ENCODE measurements at regions not wholly inside any gene's neighbourhood (a gene's known extent, or its start where the extent isn't known, plus 50 kb on each side); places are given as distances from the start of the nearest gene placed in this dataset.
"Not testable (repeated sequence)": the region's sequence is repeated elsewhere in the genome, so short reads cannot be mapped to it uniquely, and the experiment has no call there.

DNA sequence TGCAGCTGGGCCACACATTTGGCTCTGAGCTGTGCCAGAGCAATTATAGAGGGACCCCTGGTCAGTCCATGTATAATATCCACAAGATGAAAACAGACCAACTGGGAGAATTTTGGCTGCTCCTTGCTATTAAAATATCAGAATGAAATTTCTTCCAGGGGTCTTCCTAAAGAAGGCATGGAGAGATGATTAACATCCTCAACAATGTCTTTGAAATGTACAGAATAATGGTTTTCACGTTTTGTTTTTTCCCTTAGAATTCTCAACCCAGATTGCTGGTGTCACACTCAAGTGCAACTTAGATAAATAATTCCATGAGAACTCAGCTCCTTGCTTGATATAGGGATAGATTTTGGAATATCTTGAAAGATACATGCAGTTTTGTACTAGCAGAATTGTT, 148.3 kb upstream of the SLC24A2 start:
- DNase-seq (ENCODE audit: low spot score), result no peak

DNA sequence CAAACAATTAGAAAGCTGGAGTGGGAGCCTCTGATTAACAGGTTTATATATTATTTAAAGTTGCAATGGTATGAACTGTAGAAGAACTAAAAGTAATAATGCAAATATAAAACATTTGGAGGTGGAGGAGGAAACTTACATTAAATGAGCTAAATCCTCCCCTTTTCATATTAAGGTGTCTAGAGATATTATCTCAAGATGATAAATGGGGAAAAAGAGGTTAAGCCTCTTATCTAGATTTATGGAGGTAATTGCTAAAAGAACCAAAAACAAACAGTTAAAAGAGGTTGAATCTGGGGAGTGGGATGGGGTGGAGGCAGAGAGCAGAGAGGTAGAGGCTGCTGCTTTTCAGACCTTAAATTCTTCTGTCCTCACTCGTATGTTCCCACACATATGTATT, 147.8 kb upstream of the SLC24A2 start:
- no peak for DNase-seq (ENCODE audit: low spot score)

DNA sequence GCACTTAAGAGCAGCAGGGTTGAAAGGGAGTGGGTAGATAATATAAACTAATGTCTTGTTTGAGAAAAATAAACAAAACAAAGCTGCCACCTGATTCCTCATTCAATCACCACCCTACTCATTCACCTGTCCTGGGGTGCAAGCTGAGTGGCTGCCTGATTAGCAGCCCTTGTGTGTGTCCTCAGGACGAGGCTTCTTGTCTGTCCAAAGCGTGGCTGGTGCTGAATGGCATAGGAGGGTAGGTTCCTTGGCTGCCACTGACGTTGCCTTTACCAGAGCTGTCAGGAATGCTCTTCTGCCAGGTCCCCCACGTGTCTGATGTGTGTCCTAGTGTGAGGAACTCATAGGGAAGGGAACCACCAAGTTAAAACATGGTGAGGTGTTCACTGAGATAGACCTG, 146.6 kb upstream of the SLC24A2 start:
- no peak for DNase-seq (ENCODE audit: low spot score)

DNA sequence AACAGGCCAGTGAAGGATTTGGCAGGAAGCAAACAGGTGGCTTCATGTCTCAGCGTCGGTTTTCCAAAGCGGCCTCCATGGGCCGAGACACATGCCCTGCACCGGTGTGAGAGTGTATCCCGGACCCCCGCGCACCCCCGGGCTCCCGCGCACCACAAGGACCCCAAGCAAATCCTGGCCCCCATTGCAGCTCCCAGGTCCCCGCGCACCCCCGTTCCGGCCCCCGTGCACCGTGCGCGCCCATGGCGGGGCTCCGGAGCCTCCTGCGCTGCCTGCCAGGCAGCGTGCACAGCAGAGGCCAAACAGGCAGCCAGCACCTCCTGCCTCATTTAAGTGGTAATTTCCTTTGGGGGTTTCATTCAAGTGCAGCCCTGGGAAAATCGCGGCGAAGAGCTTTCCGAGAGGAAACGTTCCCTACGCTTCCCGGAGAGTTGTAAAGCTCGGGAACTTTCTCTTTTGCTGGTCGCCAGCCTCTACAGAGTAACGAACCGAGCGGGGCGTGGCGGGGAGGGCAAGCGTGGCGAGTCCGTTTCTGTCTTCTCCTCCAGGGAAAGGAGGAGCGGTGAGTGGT, 145.5 kb upstream of the SLC24A2 start:
- peak; percentile 61 for DNase-seq (ENCODE audit: low spot score)

DNA sequence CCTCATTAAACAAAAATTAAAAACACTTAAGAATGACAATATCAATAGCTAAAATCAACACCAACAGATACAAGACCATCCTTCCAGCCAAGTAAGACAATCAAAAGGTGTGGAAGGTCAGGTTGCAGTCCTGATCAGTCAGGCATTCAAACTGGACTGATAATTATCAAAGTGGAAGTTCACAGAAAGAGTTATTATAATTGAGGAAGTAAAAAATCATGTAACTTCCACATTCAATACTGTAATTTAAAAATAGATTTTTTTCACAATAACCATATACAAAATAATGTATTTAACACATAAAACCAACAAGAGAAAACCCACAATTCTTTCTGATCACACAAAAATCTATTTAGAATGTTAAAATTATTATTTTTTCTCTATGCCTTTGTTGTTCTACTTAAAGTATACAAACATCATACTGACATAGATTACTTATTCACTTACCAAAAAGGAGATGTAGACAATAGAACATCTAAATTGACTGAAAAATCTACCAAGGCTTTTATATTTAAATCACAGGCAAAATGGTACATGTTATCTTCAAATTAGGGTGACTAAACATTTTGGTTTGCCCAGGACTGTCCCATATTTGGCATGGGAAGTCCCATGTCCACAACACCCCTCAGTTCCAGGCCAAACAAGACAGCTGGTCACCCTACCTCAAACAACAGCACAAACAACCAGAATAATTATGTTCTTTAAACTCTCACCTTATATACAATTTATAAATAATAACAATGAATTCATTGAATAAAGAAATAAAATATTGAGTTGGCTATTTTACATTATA, 142.5 kb upstream of the SLC24A2 start:
- DNase-seq (ENCODE audit: low spot score), result no peak

DNA sequence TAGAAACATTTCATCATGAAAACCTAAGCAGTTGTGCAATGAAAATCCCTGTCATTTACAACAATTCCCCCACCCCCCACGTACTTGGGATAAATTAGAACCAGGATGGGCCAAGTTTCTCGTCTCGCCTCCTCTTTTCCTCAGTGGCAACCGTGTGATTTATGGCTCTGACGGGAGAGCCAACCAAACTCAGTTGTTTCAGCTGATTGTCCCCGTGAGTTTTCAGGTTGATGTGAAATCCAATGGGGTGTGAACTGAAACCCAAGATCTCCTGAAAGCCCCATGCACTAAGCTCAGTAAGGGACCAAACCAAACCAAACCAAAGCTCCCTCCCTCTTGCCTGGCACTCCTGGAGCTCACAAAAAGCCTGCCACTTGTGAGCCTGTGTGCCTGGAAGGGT, 138.7 kb upstream of the SLC24A2 start:
- no peak for DNase-seq (ENCODE audit: low spot score)

DNA sequence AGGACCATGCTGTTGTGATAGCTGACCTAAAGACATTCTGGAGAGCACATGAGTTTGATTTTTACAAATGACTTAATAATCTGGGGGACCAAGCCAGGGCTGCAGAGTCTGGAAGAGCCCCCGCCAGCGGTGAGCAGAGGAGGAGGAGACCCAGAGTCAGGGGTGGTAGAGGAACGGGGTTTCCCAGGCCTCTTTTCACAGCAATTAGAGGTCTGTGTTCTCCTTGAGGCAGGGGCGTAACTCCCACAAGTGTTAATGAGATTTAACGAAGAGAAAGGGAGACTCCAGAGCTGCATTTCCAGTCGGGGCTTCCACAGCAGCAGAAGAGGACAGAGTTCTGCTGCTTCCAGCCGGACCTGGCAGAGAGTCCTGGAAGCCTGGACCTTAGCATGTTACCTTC, 137.9 kb upstream of the SLC24A2 start:
- no peak for DNase-seq (ENCODE audit: low spot score)

DNA sequence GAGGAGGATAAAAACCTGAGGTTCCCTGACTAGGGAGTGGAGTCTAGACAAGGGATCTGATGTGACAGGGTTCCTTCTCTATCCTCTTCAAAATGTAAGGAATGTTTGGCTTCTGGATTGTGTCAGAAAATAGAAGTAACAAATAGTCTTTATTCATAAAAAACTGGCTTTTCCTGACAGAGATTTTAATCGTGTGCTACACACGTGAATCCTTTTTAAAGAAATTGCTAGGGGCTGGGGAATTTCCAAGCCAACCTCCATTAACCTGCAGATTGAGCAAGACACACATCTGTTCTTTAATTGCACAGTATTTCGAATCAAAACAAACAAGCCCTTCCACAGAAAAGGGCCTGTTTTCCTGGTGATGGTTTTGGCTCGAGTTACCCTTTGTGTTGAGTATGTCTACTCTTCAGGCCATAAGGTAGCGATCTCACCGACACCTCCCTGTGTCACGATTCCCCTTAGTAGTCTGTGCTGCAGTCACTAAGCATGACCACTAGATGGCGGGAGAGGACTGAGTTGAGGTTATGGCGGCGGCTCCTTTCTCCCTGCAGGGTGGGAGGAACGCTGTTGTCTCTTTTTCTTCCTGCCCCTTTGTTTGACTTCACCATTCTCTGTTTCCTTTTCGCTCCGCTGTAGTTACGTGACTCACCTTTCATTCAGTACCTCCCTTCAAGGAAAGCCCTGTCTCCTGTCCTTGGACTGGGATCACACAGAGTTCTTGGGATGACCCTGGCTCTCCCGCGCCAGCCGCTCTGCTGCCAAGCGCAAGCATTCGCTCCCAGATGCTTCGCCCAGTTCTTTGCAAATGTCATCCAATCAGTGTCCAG, 137.1 kb upstream of the SLC24A2 start:
- DNase-seq (ENCODE audit: low spot score), result peak; percentile 83

DNA sequence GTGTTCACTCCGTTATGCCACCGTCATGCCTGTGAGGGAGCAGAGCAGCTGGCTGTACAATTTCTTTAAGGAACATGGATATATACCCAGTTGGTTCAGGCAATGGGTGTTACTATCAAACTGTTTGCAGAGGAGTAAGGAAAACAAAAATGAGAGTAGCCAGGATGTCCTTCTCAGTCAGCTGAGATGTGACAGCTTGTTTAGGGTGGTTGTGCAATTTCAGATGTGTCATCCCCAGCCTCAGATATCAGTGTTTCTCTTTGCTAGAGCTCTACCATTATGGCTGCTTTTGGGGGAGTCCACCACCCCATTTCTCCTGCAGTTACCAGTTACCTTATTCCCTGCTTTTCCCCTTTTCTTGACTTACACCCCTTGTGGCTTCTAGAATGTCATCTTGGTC, 135.2 kb upstream of the SLC24A2 start:
- DNase-seq (ENCODE audit: low spot score), result no peak

DNA sequence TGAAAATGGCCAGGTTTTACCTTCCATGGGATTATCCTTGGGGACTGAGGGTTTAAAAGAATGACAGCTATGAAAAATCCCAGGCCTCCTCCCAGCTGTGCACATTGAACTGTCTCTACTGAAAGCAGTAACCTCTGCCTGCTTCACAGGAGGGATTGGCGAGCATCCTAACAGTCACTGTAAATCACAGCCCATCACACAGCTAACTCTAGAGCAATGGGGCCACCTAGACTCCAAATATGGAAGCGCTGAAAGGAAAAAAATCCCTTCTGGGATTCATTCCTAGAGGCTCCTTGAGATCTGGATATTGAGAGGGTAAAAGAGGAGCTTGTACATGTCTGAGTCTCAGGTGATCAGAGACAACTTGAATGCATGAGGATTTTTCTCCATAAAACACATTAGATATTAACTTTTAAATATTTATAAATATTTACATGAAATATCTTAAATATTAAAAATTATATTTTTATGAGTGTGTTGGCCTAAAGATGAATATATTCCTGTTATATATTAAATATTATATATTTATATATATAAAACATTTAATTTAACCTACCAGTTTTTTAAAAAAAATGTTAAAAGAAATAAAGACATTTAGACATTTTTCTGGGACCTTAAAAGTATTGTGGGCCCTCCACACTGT, 133.8 kb upstream of the SLC24A2 start:
- DNase-seq (ENCODE audit: low spot score), result peak; percentile 58

DNA sequence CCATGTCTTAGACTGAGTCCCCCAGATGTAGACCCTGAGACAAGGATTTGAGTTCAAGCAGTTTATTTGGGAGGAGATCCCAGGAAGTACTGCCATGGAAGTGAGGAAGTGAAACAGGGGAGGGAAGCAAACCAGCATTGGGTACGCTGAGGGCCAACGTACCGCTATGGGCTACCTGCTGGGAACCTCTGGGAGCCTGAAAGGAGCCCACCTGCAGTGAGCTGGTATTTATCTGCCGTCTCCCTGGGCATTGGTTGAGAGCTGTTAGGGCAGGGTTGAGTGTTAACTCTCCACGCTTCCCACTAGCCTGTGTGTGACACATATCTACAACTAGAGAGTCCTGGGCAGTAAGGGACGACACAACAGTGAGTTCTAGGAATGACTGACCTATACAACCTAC, 131.6 kb upstream of the SLC24A2 start:
- no peak for DNase-seq (ENCODE audit: low spot score)

DNA sequence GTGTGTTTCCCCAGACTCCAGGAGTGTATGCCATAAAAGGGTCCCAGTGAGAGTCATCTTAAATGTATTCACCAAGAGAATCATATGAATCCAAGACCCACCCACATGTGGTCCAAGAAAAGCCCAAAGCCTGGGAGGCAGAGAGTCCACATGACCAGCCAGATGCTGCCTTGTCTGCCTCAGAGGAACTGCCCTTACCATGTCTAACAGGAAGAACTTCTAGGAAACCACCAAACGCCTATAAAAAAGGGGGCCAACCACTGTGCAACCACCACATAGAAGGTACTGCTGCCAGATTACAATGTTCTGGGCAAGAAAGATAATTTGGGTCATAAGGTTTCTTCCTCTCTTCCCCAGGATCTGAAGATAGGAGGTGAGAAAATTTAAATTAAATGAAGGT, 129.8 kb upstream of the SLC24A2 start:
- DNase-seq (ENCODE audit: low spot score), result no peak

DNA sequence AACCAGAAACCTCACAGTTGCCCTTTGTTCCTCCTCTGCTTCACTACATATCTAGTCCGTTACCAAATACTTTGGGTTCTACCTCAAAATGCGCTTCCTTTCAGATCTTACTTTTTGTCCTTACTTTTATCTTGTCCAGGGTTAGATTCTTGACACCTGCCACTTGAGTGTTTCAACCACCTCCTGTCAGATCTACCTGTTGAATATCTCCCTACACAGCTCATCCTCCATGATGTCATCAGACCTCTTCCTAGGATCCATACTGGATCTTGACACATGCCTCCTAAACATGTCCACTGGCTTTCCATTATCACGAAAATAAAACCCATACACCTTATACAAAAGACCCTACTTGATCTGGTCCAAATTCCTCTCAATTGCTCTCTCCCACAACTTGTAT, 125.2 kb upstream of the SLC24A2 start:
- DNase-seq (ENCODE audit: low spot score), result no peak

DNA sequence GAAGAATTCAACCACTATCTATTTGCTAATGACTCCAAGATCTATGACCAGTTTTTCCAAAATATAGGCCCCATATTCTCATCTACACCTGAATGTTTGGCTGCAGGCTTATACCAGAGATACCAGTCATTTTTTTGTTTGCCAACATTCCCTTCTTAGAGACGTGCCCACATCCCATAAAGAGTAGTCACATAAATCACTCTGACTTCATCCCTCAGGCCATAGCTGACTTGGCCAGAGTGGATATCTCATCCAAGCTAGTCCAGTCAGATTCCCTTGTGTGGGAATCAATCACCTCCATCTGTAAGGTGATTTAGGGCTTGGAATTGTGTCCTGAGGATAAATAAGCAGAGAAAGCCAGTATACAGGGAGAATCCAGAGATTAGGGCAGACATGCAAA, 124.3 kb upstream of the SLC24A2 start:
- no peak for DNase-seq (ENCODE audit: low spot score)

DNA sequence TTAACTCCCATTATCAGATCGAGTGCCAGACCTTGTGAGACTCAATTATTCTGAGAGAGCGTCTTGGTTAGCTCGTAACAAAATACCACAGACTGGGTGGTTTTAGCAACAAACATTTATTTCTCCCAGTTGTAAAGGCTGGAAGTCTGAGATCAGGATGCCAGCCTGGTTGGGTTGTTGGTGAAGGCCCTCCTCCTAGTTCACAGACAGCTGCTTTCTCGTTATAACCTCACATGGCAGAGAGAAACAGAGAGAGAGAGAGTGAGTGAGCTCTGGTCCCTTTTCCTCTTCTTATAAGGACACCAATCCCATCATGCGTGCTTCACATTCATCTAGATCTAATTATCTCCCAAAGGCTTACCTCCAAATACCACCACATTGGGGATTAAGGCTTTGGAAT, 114.2 kb upstream of the SLC24A2 start:
- no peak for DNase-seq (ENCODE audit: low spot score)

DNA sequence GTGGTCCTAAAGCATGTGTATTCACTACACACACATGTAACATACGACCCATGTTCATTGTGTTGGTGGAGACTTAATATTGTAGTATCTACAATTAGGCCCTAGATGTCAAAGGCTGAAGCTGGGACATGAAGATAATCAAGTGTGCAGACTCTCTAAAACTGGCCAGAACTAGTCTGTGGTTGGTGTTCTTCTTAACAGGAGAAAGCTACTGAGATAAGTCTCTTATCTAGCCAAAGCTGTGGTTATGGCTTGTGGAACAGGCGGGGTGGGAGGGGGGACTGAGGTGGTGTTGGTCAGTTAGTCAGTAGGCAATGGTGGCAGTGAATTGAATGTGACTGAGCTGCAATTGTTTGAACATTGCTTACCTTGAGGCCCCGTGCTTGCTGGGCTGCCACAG, 112.7 kb upstream of the SLC24A2 start:
- no peak for DNase-seq (ENCODE audit: low spot score)

DNA sequence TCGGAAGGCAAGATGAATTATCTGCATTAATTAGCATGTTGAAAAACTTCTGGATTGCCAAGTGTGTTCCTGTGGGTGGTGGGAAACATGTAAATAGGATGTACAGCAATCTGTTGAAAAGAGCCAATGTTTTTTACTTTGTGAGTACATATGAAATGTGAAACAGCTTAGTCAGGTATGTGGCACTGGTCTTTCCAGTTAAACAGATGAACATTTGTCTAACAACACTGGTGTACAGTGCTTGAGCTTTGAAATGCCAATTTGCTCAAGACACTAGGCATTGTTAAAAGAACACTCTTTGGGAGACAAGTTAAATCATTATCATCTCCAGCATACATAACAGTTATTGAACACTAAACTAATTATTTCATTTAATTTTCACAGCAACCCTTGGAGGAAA, 107.3 kb upstream of the SLC24A2 start:
- no peak for DNase-seq (ENCODE audit: low spot score)

DNA sequence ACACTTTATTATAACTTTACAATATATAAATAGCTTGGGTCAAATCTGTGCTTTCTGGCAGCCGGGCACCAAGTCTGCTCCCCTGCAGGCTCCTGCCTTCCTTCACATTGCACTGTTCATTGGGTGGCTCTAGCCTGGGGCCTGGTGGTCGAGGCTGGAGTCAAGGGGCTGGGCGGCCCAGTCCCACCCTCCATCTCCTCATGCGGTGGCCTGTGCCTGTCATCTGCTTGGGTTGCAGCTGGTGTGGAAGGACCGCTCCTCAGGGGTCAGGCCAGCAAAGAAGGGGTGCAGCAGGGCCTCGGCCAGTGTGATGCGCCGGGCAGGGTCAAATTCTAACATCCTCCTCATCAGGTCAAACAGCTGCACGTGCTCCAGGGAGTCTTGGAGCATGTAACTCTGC, 106.7 kb upstream of the SLC24A2 start:
- not testable (repeated sequence) for DNase-seq (ENCODE audit: low spot score)

DNA sequence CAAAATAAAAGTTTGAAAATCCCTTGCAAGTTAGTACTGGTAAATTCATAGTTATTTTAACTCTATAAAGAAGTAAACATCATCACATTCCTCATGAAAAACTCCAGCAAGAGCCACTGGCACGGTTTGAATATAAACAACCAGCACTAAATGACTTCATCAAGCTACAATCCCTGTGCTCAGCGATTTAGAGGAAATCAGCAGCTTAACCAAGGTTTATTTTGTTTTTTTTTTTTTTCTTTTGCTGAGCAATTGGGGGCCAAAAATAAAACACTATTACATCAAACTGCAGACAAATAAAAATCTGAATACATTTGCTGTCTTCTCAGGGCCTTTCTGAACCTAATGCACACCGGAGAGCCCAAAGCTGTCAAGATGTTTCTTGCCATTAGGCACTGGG, 106.2 kb upstream of the SLC24A2 start:
- DNase-seq (ENCODE audit: low spot score), result peak; percentile 24

DNA sequence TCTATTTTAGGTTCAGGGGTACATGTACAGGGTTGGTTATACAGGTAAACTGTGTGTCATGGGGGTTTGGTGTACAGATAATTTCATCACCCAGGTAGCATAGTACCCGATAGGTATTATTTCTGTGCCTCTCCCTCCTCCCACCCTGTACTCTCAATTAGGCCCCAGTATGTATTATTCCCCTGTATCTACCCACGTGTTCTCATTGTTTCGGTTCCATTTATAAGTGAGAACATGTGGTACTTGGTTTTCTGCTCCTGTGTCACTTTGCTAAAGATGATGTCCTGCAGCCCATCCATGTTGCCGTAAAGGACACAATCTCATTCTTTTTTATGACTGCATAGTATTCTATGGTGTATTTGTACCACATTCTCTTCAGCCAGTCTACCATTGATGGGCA, 96.8 kb upstream of the SLC24A2 start:
- no peak for DNase-seq (ENCODE audit: low spot score)

DNA sequence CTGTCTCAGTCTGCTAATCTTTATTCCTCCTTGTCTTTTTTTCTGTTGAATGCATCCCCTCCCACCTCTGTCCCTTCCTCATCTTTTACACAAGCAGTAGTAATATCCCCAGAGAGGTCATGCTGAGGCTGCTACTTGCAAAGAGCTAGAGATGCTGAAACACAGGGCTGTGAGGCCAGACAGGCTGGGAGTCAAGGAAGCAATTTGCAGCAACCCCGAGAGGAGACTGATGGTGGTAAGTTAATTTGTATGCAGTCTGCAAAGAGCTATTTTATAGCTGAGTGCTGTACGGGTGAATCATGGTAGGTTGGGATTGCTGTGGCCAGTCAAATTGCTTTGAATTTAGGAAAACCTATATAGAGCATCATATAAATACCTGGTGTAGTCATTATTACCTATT, 90.2 kb upstream of the SLC24A2 start:
- DNase-seq (ENCODE audit: low spot score), result no peak

DNA sequence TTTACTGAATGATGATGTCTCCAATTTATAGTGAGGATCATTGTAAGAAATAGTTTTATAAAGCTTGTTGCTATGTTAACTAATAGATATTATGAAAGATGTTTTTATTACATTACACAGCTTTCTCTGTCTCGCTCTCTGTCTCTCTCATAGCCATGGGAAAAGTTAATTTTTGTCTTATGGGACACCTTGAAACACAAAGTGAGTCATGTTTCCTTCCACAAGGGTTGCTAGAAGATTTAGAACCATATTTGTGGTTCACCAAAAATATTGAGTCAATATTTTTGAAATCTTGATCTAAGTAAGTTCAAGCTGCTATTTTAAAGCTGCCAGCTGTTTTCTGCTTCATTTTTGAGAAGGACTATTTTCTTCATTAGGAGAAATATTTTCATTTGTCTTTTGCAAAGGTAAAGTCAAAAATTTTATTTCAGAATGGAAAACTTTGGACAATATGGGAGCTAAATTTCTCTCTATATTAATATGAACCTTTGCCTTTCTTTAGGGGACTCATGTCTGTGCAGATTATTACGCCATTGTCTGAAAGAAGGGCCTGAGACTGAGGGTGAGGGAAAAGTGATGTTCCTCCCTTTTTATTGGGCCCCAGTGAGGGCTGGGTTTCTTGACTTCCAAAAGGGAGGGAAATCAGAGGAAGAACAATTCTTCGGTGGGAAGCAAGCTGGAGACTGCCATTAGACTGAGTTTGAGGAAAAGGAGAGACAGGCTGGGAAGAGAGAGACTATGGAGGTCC, 87.9 kb upstream of the SLC24A2 start:
- DNase-seq (ENCODE audit: low spot score), result no peak

All from AG08396 (cell line).